ENCODE measurements at regions not wholly inside any gene's neighbourhood (a gene's known extent, or its start where the extent isn't known, plus 50 kb on each side); places are given as distances from the start of the nearest gene placed in this dataset.

- FAIRE-seq (no peak), DNase-seq (ENCODE audit: low spot score) (no peak)
Measured at GRCh38 chr7:17516771-17517170, 218.3 kb downstream of the AHR start.

GRCh38 chr7:17520941-17521340, 222.5 kb downstream of the AHR start:
- DNase-seq (ENCODE audit: low spot score), result no peak

GRCh38 chr7:17521437-17521836, 223.0 kb downstream of the AHR start:
- DNase-seq (ENCODE audit: low spot score), result peak; percentile 19

More at GRCh38 chr7:17520941-17521340, 222.5 kb downstream of the AHR start:
- FAIRE-seq, result no peak

GRCh38 chr7:17523813-17524739, 225.6 kb downstream of the AHR start:
- DNase-seq (ENCODE audit: low spot score), result no peak
- FAIRE-seq, result no peak

More at GRCh38 chr7:17521437-17521836, 223.0 kb downstream of the AHR start:
- peak; percentile 58 for FAIRE-seq

GRCh38 chr7:17524746-17525145, 226.3 kb downstream of the AHR start:
- DNase-seq (ENCODE audit: low spot score) (no peak), FAIRE-seq (no peak)

GRCh38 chr7:17526621-17527020, 228.2 kb downstream of the AHR start:
- no peak for DNase-seq (ENCODE audit: low spot score)
- FAIRE-seq, result no peak

GRCh38 chr7:17528636-17529035, 230.2 kb downstream of the AHR start:
- no peak for DNase-seq (ENCODE audit: low spot score)
- no peak for FAIRE-seq

GRCh38 chr7:17530244-17530643, 231.8 kb downstream of the AHR start:
- no peak for DNase-seq (ENCODE audit: low spot score)
- FAIRE-seq, result peak; percentile 26

- DNase-seq (ENCODE audit: low spot score) (no peak), FAIRE-seq (no peak)
Measured at GRCh38 chr7:17530741-17531421, 232.4 kb downstream of the AHR start.

GRCh38 chr7:17532861-17533404, 234.5 kb downstream of the AHR start:
- peak; percentile 91 for DNase-seq (ENCODE audit: low spot score)
- peak; percentile 92 for FAIRE-seq

GRCh38 chr7:17534348-17534747, 235.9 kb downstream of the AHR start:
- no peak for FAIRE-seq
- no peak for DNase-seq (ENCODE audit: low spot score)

- FAIRE-seq (no peak), DNase-seq (ENCODE audit: low spot score) (no peak)
Measured at GRCh38 chr7:17535776-17536175, 237.3 kb downstream of the AHR start.

GRCh38 chr7:17544401-17544800, 245.9 kb downstream of the AHR start:
- DNase-seq (ENCODE audit: low spot score) (no peak), FAIRE-seq (no peak)

- peak; percentile 14 for FAIRE-seq
- no peak for DNase-seq (ENCODE audit: low spot score)
Measured at GRCh38 chr7:17545348-17545747, 246.9 kb downstream of the AHR start.

- FAIRE-seq (no peak), DNase-seq (ENCODE audit: low spot score) (no peak)
Measured at GRCh38 chr7:17546189-17546588, 247.7 kb downstream of the AHR start.

GRCh38 chr7:17546592-17546991, 248.1 kb downstream of the AHR start:
- DNase-seq (ENCODE audit: low spot score) (no peak), FAIRE-seq (no peak)

- FAIRE-seq (no peak), DNase-seq (ENCODE audit: low spot score) (no peak)
Measured at GRCh38 chr7:17548014-17548653, 249.7 kb downstream of the AHR start.

GRCh38 chr7:17549406-17549805, 251.0 kb downstream of the AHR start:
- FAIRE-seq, result no peak

GRCh38 chr7:17552373-17552772, 253.9 kb downstream of the AHR start:
- no peak for DNase-seq (ENCODE audit: low spot score)
- no peak for FAIRE-seq

More at GRCh38 chr7:17549406-17549805, 251.0 kb downstream of the AHR start:
- DNase-seq (ENCODE audit: low spot score), result no peak

GRCh38 chr7:17552952-17553351, 254.5 kb downstream of the AHR start:
- FAIRE-seq, result no peak
- DNase-seq (ENCODE audit: low spot score), result no peak

- DNase-seq (ENCODE audit: low spot score), result peak; percentile 20
- no peak for FAIRE-seq
Measured at GRCh38 chr7:17554341-17555015, 256.0 kb downstream of the AHR start.

Data from RCC 7860 (cell line).